RWPE1 (cell line): ENCODE measurements at regions not wholly inside any gene's neighbourhood (a gene's known extent, or its start where the extent isn't known, plus 50 kb on each side); places are given as distances from the start of the nearest gene placed in this dataset.

ENCODE experiments used
- CTCF ChIA-PET: fragments of 350-600 bp; sonication (Branson Sonifier 250); formaldehyde crosslinking; extraction: SDS; loops from one replicate; lab custom pipeline; 2021; lab: Yijun Ruan, JAX
- POLR2A ChIA-PET: fragments of 400-600 bp; formaldehyde crosslinking; extraction: SDS; loops from one replicate; lab custom pipeline; 2020; ENCODE audit warnings: antibody characterized with exemption; ENCODE audit not compliant: low non-redundant PET; lab: Yijun Ruan, JAX
- DNase-seq: peaks from one replicate; pipeline ENCODE4 v3.0.0; 2012; ENCODE audit warnings: low spot score
- H3K27ac ChIP-seq: fragments of 450-650 bp; 2 replicates; pipeline ENCODE4 v1.5.1; 2017
- CTCF ChIP-seq: fragments of 450-650 bp; conservative IDR thresholded peaks from 2 replicates; pipeline ENCODE4 v1.5.1; 2017; ENCODE audit warnings: low read depth, mild to moderate bottlenecking

- DNase-seq: no peak
- no peak overlapping the region for H3K27ac ChIP-seq
- POLR2A ChIA-PET: interaction anchor here (0.5 kb wide), 1 partner anchor 1034 kb away, joined by 3 read pairs; no protein-coding TSS in a partner anchor
- CTCF ChIA-PET: interaction anchor here (0.5 kb wide), 1 partner anchor 407 kb away, joined by 4 read pairs; no protein-coding TSS in a partner anchor
- TF ChIP-seq CTCF: no peak
These were observed 243.1 kb upstream of the TNP1 start for GRCh38 chr2:217102956-217103355.

GRCh38 chr2:217101972-217102371, 242.1 kb upstream of the TNP1 start:
- H3K27ac ChIP-seq: no peak overlapping the region
- TF ChIP-seq CTCF: no peak
- no peak for DNase-seq
- CTCF ChIA-PET: interaction anchor here (0.6 kb wide), 1 partner anchor 491 kb away, joined by 3 read pairs; no protein-coding TSS in a partner anchor
- POLR2A ChIA-PET: no interaction called here

GRCh38 chr2:217099561-217099960, 239.7 kb upstream of the TNP1 start:
- TF ChIP-seq CTCF: no peak
- CTCF ChIA-PET: no interaction called here
- POLR2A ChIA-PET: no interaction called here
- no peak overlapping the region for H3K27ac ChIP-seq
- DNase-seq: no peak

GRCh38 chr2:217098435-217098834, 238.6 kb upstream of the TNP1 start:
- ChIA-PET POLR2A (no interaction called here), CTCF (no interaction called here)
- DNase-seq: no peak
- no peak overlapping the region for H3K27ac ChIP-seq
- no peak for TF ChIP-seq CTCF

GRCh38 chr2:217097346-217097745, 237.5 kb upstream of the TNP1 start:
- no peak for DNase-seq
- POLR2A ChIA-PET: no interaction called here
- H3K27ac ChIP-seq: no peak overlapping the region
- TF ChIP-seq CTCF: no peak
- CTCF ChIA-PET: no interaction called here

- POLR2A ChIA-PET: no interaction called here
- CTCF ChIA-PET: no interaction called here
- no peak for DNase-seq
- TF ChIP-seq CTCF: no peak
- H3K27ac ChIP-seq: no peak overlapping the region
These were observed 236.8 kb upstream of the TNP1 start for GRCh38 chr2:217096474-217097225.
